Spinal cord (tissue), 9 donors: ENCODE measurements at regions not wholly inside any gene's neighbourhood (a gene's known extent, or its start where the extent isn't known, plus 50 kb on each side); places are given as distances from the start of the nearest gene placed in this dataset.
A peak's percentile ranks its signal among the peaks of the same experiment; 100 is the strongest.
"Not testable (repeated sequence)": the region's sequence is repeated elsewhere in the genome, so short reads cannot be mapped to it uniquely, and the experiment has no call there.

Experiments used
- DNase-seq, 6 donors: peaks; one replicate each; pipeline versions ENCODE4 v3.0.0 to v3.0.0-alpha.2; 2013 to 2015; ENCODE audit warnings: low spot score in 6 of 6, low read depth in 4 of 6
- H3K27ac ChIP-seq: one replicate; pipeline ENCODE4 v1.5.1; 2013; ENCODE audit warnings: low read depth, low read length, control low read depth
- H3K27me3 ChIP-seq: one replicate; pipeline ENCODE4 v1.6.1; 2013; ENCODE audit warnings: low read length; ENCODE audit not compliant: control insufficient read depth, insufficient read depth
- H3K36me3 ChIP-seq: one replicate; pipeline ENCODE4 v1.6.1; 2013; ENCODE audit warnings: low read length; ENCODE audit not compliant: control insufficient read depth, insufficient read depth
- H3K4me1 ChIP-seq: one replicate; pipeline ENCODE4 v1.6.1; 2013; ENCODE audit warnings: low read length; ENCODE audit not compliant: control insufficient read depth, insufficient read depth
- H3K4me3 ChIP-seq: one replicate; pipeline ENCODE4 v1.5.1; 2013; ENCODE audit warnings: low read depth, low read length, control low read depth
- H3K9me3 ChIP-seq: one replicate; pipeline ENCODE4 v1.6.1; 2013; ENCODE audit warnings: low read length; ENCODE audit not compliant: control insufficient read depth, insufficient read depth
- WGBS: methylation state at CpG from one replicate; pipeline ENCODE4 v1.1.5; 2013; ENCODE audit warnings: missing lambda C conversion rate; ENCODE audit not compliant: insufficient coverage; 5-methylcytosine and 5-hydroxymethylcytosine counted together
- donor health status: healthy.

DNA sequence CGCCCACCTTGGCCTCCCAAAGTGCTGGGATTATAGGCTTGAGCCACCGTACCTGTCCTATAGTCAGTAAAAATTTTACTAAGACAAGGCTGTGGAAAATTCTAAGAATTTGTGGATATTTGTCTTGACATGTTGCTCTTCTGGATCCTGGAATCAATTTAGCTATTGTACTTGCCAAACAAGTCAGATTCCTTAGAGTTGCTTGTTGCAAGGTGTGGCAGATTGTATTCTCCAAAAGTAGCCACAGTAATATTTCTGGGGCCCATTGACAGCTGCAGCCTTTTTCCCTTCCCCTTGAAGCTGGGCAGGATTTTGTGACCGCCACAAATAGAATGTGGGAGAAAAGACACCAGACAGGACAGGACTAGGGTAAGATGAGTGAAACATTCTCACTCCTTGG, 98.8 kb upstream of the TMTC4 start:
- Histone ChIP-seq H3K9me3 (no peaks in the 10 kb centered on the region), H3K36me3 (no peaks in the 10 kb centered on the region), H3K27ac (no peak overlapping the region), H3K4me1 (no peaks in the 10 kb centered on the region), H3K4me3 (no peak overlapping the region), H3K27me3 (no peaks in the 10 kb centered on the region)
- no peak for DNase-seq
- 100% methylated on average over 1 of the region's 3 CpGs for WGBS

- H3K4me3 ChIP-seq = no peak overlapping the region
- H3K9me3 ChIP-seq = no peaks in the 10 kb centered on the region
- WGBS = no CpG with 5 or more reads among the region's 2 CpGs
- H3K4me1 ChIP-seq = no peaks in the 10 kb centered on the region
- H3K36me3 ChIP-seq = no peaks in the 10 kb centered on the region
- no peak for DNase-seq
- no peak overlapping the region for H3K27ac ChIP-seq
- no peaks in the 10 kb centered on the region for H3K27me3 ChIP-seq
These were observed 92.6 kb upstream of the TMTC4 start for GRCh38 chr13:100767192-100767591.

DNA sequence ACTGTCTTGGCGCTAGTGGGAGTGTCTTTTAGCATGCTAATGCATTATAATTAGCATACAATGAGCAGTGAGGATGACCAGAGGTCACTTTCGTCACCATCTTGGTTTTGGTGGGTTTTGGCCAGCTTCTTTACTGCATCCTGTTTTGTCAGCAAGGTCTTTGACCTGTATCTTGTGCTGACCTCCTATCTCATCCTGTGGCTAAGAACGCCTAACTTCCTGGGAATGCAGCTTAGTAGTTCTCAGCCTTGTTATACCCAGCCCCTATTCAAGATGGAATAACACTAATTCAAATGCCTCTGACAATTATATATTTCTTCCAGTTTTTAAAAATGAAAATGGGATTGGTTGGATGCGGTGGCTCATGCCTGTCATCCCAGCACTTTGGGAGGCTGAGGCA, 92.0 kb upstream of the TMTC4 start:
- not testable (repeated sequence) for H3K4me3 ChIP-seq, H3K36me3 ChIP-seq, H3K27me3 ChIP-seq, H3K9me3 ChIP-seq, H3K27ac ChIP-seq, H3K4me1 ChIP-seq, DNase-seq
- WGBS = 60% methylated on average over 1 of the region's 4 CpGs

GRCh38 chr13:100764937-100765336, 90.3 kb upstream of the TMTC4 start:
- WGBS = 80% methylated on average over 4 of the region's 9 CpGs

DNA sequence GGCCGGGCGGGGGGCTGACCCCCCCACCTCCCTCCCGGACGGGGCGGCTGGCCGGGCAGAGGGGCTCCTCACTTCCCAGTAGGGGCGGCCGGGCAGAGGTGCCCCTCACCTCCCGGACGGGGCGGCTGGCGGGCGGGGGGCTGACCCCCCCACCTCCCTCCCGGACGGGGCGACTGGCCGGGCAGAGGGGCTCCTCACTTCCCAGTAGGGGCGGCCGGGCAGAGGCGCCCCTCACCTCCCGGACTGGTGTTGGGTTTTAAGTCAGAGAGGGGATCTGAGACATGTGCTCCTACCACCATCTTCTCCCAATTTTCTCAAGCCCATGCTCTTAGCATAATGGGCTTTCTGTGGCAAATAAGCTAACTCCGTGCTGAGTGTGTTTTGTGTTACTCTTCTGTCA, 87.5 kb upstream of the TMTC4 start:
- not testable (repeated sequence) for DNase-seq, H3K4me1 ChIP-seq, H3K27me3 ChIP-seq, H3K9me3 ChIP-seq, H3K27ac ChIP-seq, H3K36me3 ChIP-seq, H3K4me3 ChIP-seq
- WGBS = no CpG with 5 or more reads among the region's 22 CpGs

More at GRCh38 chr13:100764937-100765336, 90.3 kb upstream of the TMTC4 start:
- Histone ChIP-seq H3K27me3 (no peaks in the 10 kb centered on the region), H3K9me3 (no peaks in the 10 kb centered on the region), H3K4me1 (no peaks in the 10 kb centered on the region), H3K27ac (no peak overlapping the region), H3K36me3 (no peaks in the 10 kb centered on the region), H3K4me3 (no peak overlapping the region)
- DNase-seq = peak in 2 of 6 donors; percentile 27 to 92

- Histone ChIP-seq H3K36me3 (no peaks in the 10 kb centered on the region), H3K4me3 (no peak overlapping the region), H3K27me3 (no peaks in the 10 kb centered on the region), H3K27ac (no peak overlapping the region), H3K9me3 (no peaks in the 10 kb centered on the region), H3K4me1 (peaks cover 10% of the 10 kb centered on the region)
- peak in 1 of 6 donors; percentile 3 for DNase-seq
- no CpG with 5 or more reads among the region's 1 CpG for WGBS
These were observed 81.3 kb upstream of the TMTC4 start for GRCh38 chr13:100755891-100756290.

- 91% methylated on average over 1 of the region's 5 CpGs for WGBS
- no peaks in the 10 kb centered on the region for H3K9me3 ChIP-seq
These were observed 79.9 kb upstream of the TMTC4 start for GRCh38 chr13:100754459-100754858.

DNA sequence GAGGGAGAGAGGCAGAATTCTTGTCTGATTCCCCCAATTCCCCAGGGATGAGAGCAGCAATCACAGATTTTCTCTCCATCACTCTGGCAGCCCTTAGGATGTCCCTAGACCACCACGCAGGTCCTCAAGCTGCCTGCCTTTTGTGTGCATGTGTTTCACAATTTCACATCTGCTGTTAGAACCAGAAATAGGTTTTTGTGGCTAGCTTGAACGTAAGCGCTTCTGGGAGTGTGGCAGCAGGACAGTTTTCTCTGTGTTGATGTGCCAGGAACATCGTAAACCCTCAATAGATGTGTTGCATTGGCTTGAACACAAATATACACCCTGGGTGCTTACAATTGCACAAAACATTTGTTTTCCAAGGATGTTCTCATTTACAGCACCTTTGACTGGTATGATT, 78.8 kb upstream of the TMTC4 start:
- Histone ChIP-seq H3K9me3 (no peaks in the 10 kb centered on the region), H3K4me3 (no peak overlapping the region), H3K4me1 (peaks cover 10% of the 10 kb centered on the region), H3K36me3 (no peaks in the 10 kb centered on the region), H3K27me3 (no peaks in the 10 kb centered on the region), H3K27ac (no peak overlapping the region)
- 60% methylated on average over 1 of the region's 4 CpGs for WGBS
- DNase-seq = peak in 2 of 6 donors; percentile 52 to 74

More at GRCh38 chr13:100754459-100754858, 79.9 kb upstream of the TMTC4 start:
- DNase-seq = no peak
- H3K4me3 ChIP-seq = no peak overlapping the region
- peaks cover 10% of the 10 kb centered on the region for H3K4me1 ChIP-seq
- H3K36me3 ChIP-seq = no peaks in the 10 kb centered on the region
- no peaks in the 10 kb centered on the region for H3K27me3 ChIP-seq
- no peak overlapping the region for H3K27ac ChIP-seq

- Histone ChIP-seq H3K27ac (no peak overlapping the region), H3K9me3 (no peaks in the 10 kb centered on the region), H3K27me3 (no peaks in the 10 kb centered on the region), H3K4me3 (no peak overlapping the region), H3K36me3 (no peaks in the 10 kb centered on the region), H3K4me1 (peaks cover 10% of the 10 kb centered on the region)
- WGBS = 40% methylated on average over 9 of the region's 13 CpGs
- DNase-seq = peak in 2 of 6 donors; percentile 66 to 88
These were observed 77.2 kb upstream of the TMTC4 start for GRCh38 chr13:100751826-100752225.

- Histone ChIP-seq H3K4me3 (no peak overlapping the region), H3K27me3 (no peaks in the 10 kb centered on the region), H3K36me3 (no peaks in the 10 kb centered on the region), H3K27ac (no peak overlapping the region), H3K4me1 (peaks cover 10% of the 10 kb centered on the region), H3K9me3 (no peaks in the 10 kb centered on the region)
- 78% methylated on average over 4 of the region's 6 CpGs for WGBS
- peak in 1 of 6 donors; percentile 80 for DNase-seq
These were observed 72.5 kb upstream of the TMTC4 start for GRCh38 chr13:100746953-100747683.
